Hematopoietic multipotent progenitor cell treated with erythropoietin and hydrocortisone succinate and interleukin-3 and kit ligand, for 4 days (in vitro differentiated cells): ENCODE measurements at regions not wholly inside any gene's neighbourhood (a gene's known extent, or its start where the extent isn't known, plus 50 kb on each side); places are given as distances from the start of the nearest gene placed in this dataset.
A peak's percentile ranks its signal among the peaks of the same experiment; 100 is the strongest.

Source experiments
- DNase-seq: peaks from one replicate; pipeline ENCODE4 v3.0.0-alpha.2; 2015

GRCh38 chr3:72355168-72355567 lies 493.1 kb downstream of the SHQ1 start:
- no peak for DNase-seq

GRCh38 chr3:72354486-72354885 lies 493.8 kb downstream of the SHQ1 start:
- DNase-seq, result no peak

GRCh38 chr3:72353236-72354128 lies 494.8 kb downstream of the SHQ1 start:
- no peak for DNase-seq

GRCh38 chr3:72352176-72352575 lies 496.1 kb downstream of the SHQ1 start:
- no peak for DNase-seq

- no peak for DNase-seq
Observed at GRCh38 chr3:72351536-72351935, 496.7 kb downstream of the SHQ1 start.

GRCh38 chr3:72350761-72351505 lies 497.3 kb downstream of the SHQ1 start:
- no peak for DNase-seq

- no peak for DNase-seq
Observed at GRCh38 chr3:72348357-72348756, 499.9 kb downstream of the SHQ1 start.

- peak; percentile 98 for DNase-seq
Observed at GRCh38 chr3:72347819-72348319, 500.4 kb downstream of the SHQ1 start.

- peak; percentile 73 for DNase-seq
Observed at GRCh38 chr3:72346526-72346926, 501.7 kb downstream of the SHQ1 start.

- DNase-seq, result no peak
Observed at GRCh38 chr3:72345980-72346379, 502.3 kb downstream of the SHQ1 start.

GRCh38 chr3:72345237-72345878 lies 502.9 kb downstream of the SHQ1 start:
- DNase-seq, result peak; percentile 79

GRCh38 chr3:72344647-72345046 lies 503.6 kb downstream of the SHQ1 start:
- DNase-seq, result peak; percentile 52

- no peak for DNase-seq
Observed at GRCh38 chr3:72344236-72344635, 504.0 kb downstream of the SHQ1 start.

GRCh38 chr3:72343078-72343477 lies 505.2 kb downstream of the SHQ1 start:
- DNase-seq, result no peak

- DNase-seq, result no peak
Observed at GRCh38 chr3:72342450-72342849, 505.8 kb downstream of the SHQ1 start.

GRCh38 chr3:72341920-72342319 lies 506.3 kb downstream of the SHQ1 start:
- no peak for DNase-seq

- DNase-seq, result no peak
Observed at GRCh38 chr3:72341380-72341770, 506.9 kb downstream of the SHQ1 start.

- no peak for DNase-seq
Observed at GRCh38 chr3:72340476-72341379, 507.5 kb downstream of the SHQ1 start.

GRCh38 chr3:72340056-72340455 lies 508.2 kb downstream of the SHQ1 start:
- DNase-seq, result no peak

- no peak for DNase-seq
Observed at GRCh38 chr3:72339670-72340030, 508.6 kb downstream of the SHQ1 start.

- DNase-seq, result peak; percentile 64
Observed at GRCh38 chr3:72338942-72339669, 509.1 kb downstream of the SHQ1 start.
